H9 (cell line): ENCODE measurements at regions not wholly inside any gene's neighbourhood (a gene's known extent, or its start where the extent isn't known, plus 50 kb on each side); places are given as distances from the start of the nearest gene placed in this dataset.

Source experiments
- DNase-seq: peaks from one replicate; pipeline ENCODE4 v3.0.0-alpha.2; 2017
- H2AFZ ChIP-seq: one replicate; pipeline ENCODE4 v1.6.1; 2013; ENCODE audit warnings: mild to moderate bottlenecking, low read length, control low read depth, moderate library complexity
- H2AK5ac ChIP-seq: 2 replicates; pipeline ENCODE4 v1.6.1; 2013; ENCODE audit warnings: low read length, control low read depth, mixed read lengths; ENCODE audit not compliant: insufficient read length
- H2BK120ac ChIP-seq: one replicate; pipeline ENCODE4 v1.6.1; 2013; ENCODE audit warnings: low read depth, mild to moderate bottlenecking, low read length, control low read depth, inconsistent platforms; ENCODE audit not compliant: poor library complexity, severe bottlenecking
- H2BK12ac ChIP-seq: 2 replicates; pipeline ENCODE4 v1.6.1; 2013; ENCODE audit warnings: low read length, control low read depth, mixed read lengths, low read depth; ENCODE audit not compliant: insufficient read length
- H2BK15ac ChIP-seq: 2 replicates; pipeline ENCODE4 v1.6.1; 2013; ENCODE audit warnings: low read depth, low read length, control low read depth
- H2BK20ac ChIP-seq: one replicate; pipeline ENCODE4 v1.6.1; 2013; ENCODE audit warnings: low read depth, mild to moderate bottlenecking, low read length, control low read depth, inconsistent platforms; ENCODE audit not compliant: poor library complexity, severe bottlenecking
- H2BK5ac ChIP-seq: 2 replicates; pipeline ENCODE4 v1.6.1; 2013; ENCODE audit warnings: low read length, control low read depth, mixed read lengths; ENCODE audit not compliant: insufficient read length
- H3K14ac ChIP-seq: 2 replicates; pipeline ENCODE4 v1.6.1; 2013; ENCODE audit warnings: low read length, control low read depth; ENCODE audit not compliant: insufficient read depth
- H3K18ac ChIP-seq: 2 replicates; pipeline ENCODE4 v1.6.1; 2013; ENCODE audit warnings: low read depth, mild to moderate bottlenecking, mixed read lengths, low read length, control low read depth; ENCODE audit not compliant: insufficient read length
- H3K23ac ChIP-seq: 2 replicates; pipeline ENCODE4 v1.6.1; 2013; ENCODE audit warnings: low read length, control low read depth, mixed read lengths, low read depth; ENCODE audit not compliant: insufficient read length
- H3K23me2 ChIP-seq: 2 replicates; pipeline ENCODE4 v1.6.1; 2013; ENCODE audit warnings: low read depth, mild to moderate bottlenecking, mixed read lengths, low read length, control low read depth; ENCODE audit not compliant: insufficient read length, poor library complexity, severe bottlenecking
- H3K27ac ChIP-seq: 2 replicates; pipeline ENCODE4 v1.5.1; 2013; ENCODE audit warnings: low read length, control low read depth, mixed read lengths, low read depth; ENCODE audit not compliant: insufficient read length
- H3K27me3 ChIP-seq: 2 replicates; pipeline ENCODE4 v1.6.1; 2013; ENCODE audit warnings: low read length, control low read depth, inconsistent platforms; ENCODE audit not compliant: insufficient read depth
- H3K4ac ChIP-seq: 2 replicates; pipeline ENCODE4 v1.6.1; 2013; ENCODE audit warnings: low read depth, mild to moderate bottlenecking, control low read depth, inconsistent platforms, low read length, moderate library complexity
- H3K4me1 ChIP-seq: 2 replicates; pipeline ENCODE4 v1.6.1; 2013; ENCODE audit warnings: low read length, control low read depth, inconsistent platforms; ENCODE audit not compliant: insufficient read depth
- H3K4me2 ChIP-seq: 2 replicates; pipeline ENCODE4 v1.6.1; 2013; ENCODE audit warnings: low read length, control low read depth, mixed read lengths; ENCODE audit not compliant: insufficient read length, insufficient read depth
- H3K56ac ChIP-seq: 2 replicates; pipeline ENCODE4 v1.6.1; 2013; ENCODE audit warnings: low read depth, mild to moderate bottlenecking, mixed read lengths, low read length, control low read depth; ENCODE audit not compliant: insufficient read length
- H3K79me1 ChIP-seq: 2 replicates; pipeline ENCODE4 v1.6.1; 2013; ENCODE audit warnings: low read depth, mild to moderate bottlenecking, moderate library complexity, low read length, control low read depth, inconsistent platforms; ENCODE audit not compliant: insufficient read depth, poor library complexity, severe bottlenecking
- H3K79me2 ChIP-seq: 2 replicates; pipeline ENCODE4 v1.6.1; 2013; ENCODE audit warnings: low read length, control low read depth, inconsistent platforms; ENCODE audit not compliant: insufficient read depth
- H3K9ac ChIP-seq: 2 replicates; pipeline ENCODE4 v1.6.1; 2013; ENCODE audit warnings: low read length, control low read depth, mixed read lengths; ENCODE audit not compliant: insufficient read length; ENCODE audit errors: extremely low read depth
- H3K9me3 ChIP-seq: one replicate; pipeline ENCODE4 v1.6.1; 2013; ENCODE audit warnings: low read depth, low read length, inconsistent platforms; ENCODE audit not compliant: control insufficient read depth
- H3T11ph ChIP-seq: one replicate; pipeline ENCODE4 v1.6.1; 2013; ENCODE audit warnings: mild to moderate bottlenecking, low read length, control low read depth, inconsistent platforms
- H4K20me1 ChIP-seq: one replicate; pipeline ENCODE4 v1.6.1; 2013; ENCODE audit not compliant: control insufficient read depth, insufficient read length, insufficient read depth
- H4K5ac ChIP-seq: 2 replicates; pipeline ENCODE4 v1.6.1; 2013; ENCODE audit warnings: low read depth, mild to moderate bottlenecking, mixed read lengths, low read length, control low read depth; ENCODE audit not compliant: insufficient read length
- H4K8ac ChIP-seq: replicated peaks from 2 replicates; pipeline ENCODE4 v1.6.1; 2013; ENCODE audit warnings: low read length, control low read depth, mixed read lengths, low read depth; ENCODE audit not compliant: insufficient read length
- H4K91ac ChIP-seq: 2 replicates; pipeline ENCODE4 v1.6.1; 2013; ENCODE audit warnings: low read depth, mild to moderate bottlenecking, moderate library complexity, mixed read lengths, low read length, control low read depth; ENCODE audit not compliant: insufficient read length
- H3K27ac Mint-ChIP-seq, 3 experiments: 2 replicates in 2 of 3; 3 replicates in 1 of 3; pipeline ENCODE4 v1.8.0; 2020 to 2021; ENCODE audit warnings: mixed read lengths in 3 of 3, mild to moderate bottlenecking in 1 of 3, moderate library complexity in 1 of 3
- H3K27me3 Mint-ChIP-seq: 2 replicates; pipeline ENCODE4 v1.8.0; 2021; ENCODE audit warnings: low read depth, mild to moderate bottlenecking, moderate library complexity, mixed read lengths
- H3K36me3 Mint-ChIP-seq, 3 experiments: 2 replicates in 2 of 3; 3 replicates in 1 of 3; pipeline ENCODE4 v1.8.0; 2020 to 2021; ENCODE audit warnings: low read depth in 3 of 3, mixed read lengths in 3 of 3; ENCODE audit not compliant: insufficient read depth in 1 of 3
- H3K4me1 Mint-ChIP-seq, 2 experiments: 2 replicates each; pipeline ENCODE4 v1.8.0; 2020; ENCODE audit warnings: mixed read lengths in 2 of 2
- H3K4me3 Mint-ChIP-seq, 2 experiments: 2 replicates in 1 of 2; 3 replicates in 1 of 2; pipeline ENCODE4 v1.8.0; 2020 to 2021; ENCODE audit warnings: mild to moderate bottlenecking in 2 of 2, mixed read lengths in 2 of 2, moderate library complexity in 1 of 2
- H3K9me3 Mint-ChIP-seq, 2 experiments: 2 replicates in 1 of 2; 3 replicates in 1 of 2; pipeline ENCODE4 v1.8.0; 2020; ENCODE audit warnings: mild to moderate bottlenecking in 2 of 2, mixed read lengths in 2 of 2, moderate library complexity in 1 of 2
- CTCF ChIP-seq: fragments of 200-600 bp; sonication (generic); conservative IDR thresholded peaks from 3 replicates; pipeline ENCODE4 v1.8.0; 2021; ENCODE audit warnings: antibody characterized with exemption, mild to moderate bottlenecking
- WGBS: extraction: QIAGEN DNeasy Blood & Tissue Kit; methylation state at CpG from one replicate; pipeline ENCODE4 v1.1.7; 2013; ENCODE audit warnings: missing lambda C conversion rate, low lambda C conversion rate, mixed read lengths; ENCODE audit not compliant: insufficient read length; ENCODE audit errors: extremely low coverage; 5-methylcytosine and 5-hydroxymethylcytosine counted together

GRCh38 chr5:125081101-125081500 lies 334.7 kb upstream of the ZNF608 start:
- H3K27ac ChIP-seq: no peak overlapping the region
- no peak overlapping the region for H3K56ac ChIP-seq
- no peak overlapping the region for H3K9ac ChIP-seq
- no peaks in the 10 kb centered on the region for H3K9me3 ChIP-seq
- Mint-ChIP-seq H3K27ac (no peak overlapping the region), H3K9me3 (peaks cover 13 to 19% of the 10 kb centered on the region in 2 experiments; a peak in 4 of 5 replicates), H3K36me3 (peaks cover 5 to 39% (median 9%) of the 10 kb centered on the region in 3 experiments; a peak in 6 of 7 replicates), H3K4me3 (no peak overlapping the region), H3K27me3 (no peaks in the 10 kb centered on the region), H3K4me1 (no peaks in the 10 kb centered on the region)
- H3K79me2 ChIP-seq: no peaks in the 10 kb centered on the region
- H2BK15ac ChIP-seq: no peak overlapping the region
- H4K5ac ChIP-seq: no peak overlapping the region
- no peak overlapping the region for H3K18ac ChIP-seq
- H2BK20ac ChIP-seq: no peak overlapping the region
- no peak overlapping the region for H2BK12ac ChIP-seq
- no peak overlapping the region for H2AFZ ChIP-seq
- no peaks in the 10 kb centered on the region for H3K23me2 ChIP-seq
- H4K20me1 ChIP-seq: no peaks in the 10 kb centered on the region
- no peak overlapping the region for H4K8ac ChIP-seq
- no peak overlapping the region for H3K4me2 ChIP-seq
- no peak overlapping the region for H3K4ac ChIP-seq
- no peak overlapping the region for H3K23ac ChIP-seq
- no peak overlapping the region for H4K91ac ChIP-seq
- H3K27me3 ChIP-seq: no peaks in the 10 kb centered on the region
- no peak for TF ChIP-seq CTCF
- no peaks in the 10 kb centered on the region for H3K79me1 ChIP-seq
- no peak overlapping the region for H2AK5ac ChIP-seq
- H3K4me1 ChIP-seq: no peaks in the 10 kb centered on the region
- WGBS: no CpG with 5 or more reads among the region's 3 CpGs
- no peak overlapping the region for H2BK5ac ChIP-seq
- no peak overlapping the region for H3T11ph ChIP-seq
- H2BK120ac ChIP-seq: no peak overlapping the region
- no peak overlapping the region for H3K14ac ChIP-seq
- DNase-seq: no peak
